Thyroid gland (tissue), 4 donors: ENCODE measurements at regions not wholly inside any gene's neighbourhood (a gene's known extent, or its start where the extent isn't known, plus 50 kb on each side); places are given as distances from the start of the nearest gene placed in this dataset.

ENCODE experiments used
- POLR2A ChIP-seq, 2 donors: fragments of 450-650 bp; IDR thresholded peaks; one replicate each; pipeline ENCODE4 v1.6.1; 2017; ENCODE audit warnings: antibody characterized with exemption in 2 of 2, mild to moderate bottlenecking in 2 of 2, moderate library complexity in 1 of 2
- TF ChIP-seq, protein P1 (sequence below), 6 experiments: fragments of 200-600 bp in 3 of 6; fragments of 450-650 bp in 3 of 6; sonication (generic) in 3 of 6; IDR thresholded peaks; one replicate each; pipeline ENCODE4 v1.5.1; 2016 to 2019; ENCODE audit warnings: antibody characterized with exemption in 6 of 6, mild to moderate bottlenecking in 2 of 6, inconsistent platforms in 1 of 6, moderate library complexity in 1 of 6

GRCh38 chr10:108620821-108621534, 1302.3 kb downstream of the XPNPEP1 start:
- TF ChIP-seq, protein P1, sequence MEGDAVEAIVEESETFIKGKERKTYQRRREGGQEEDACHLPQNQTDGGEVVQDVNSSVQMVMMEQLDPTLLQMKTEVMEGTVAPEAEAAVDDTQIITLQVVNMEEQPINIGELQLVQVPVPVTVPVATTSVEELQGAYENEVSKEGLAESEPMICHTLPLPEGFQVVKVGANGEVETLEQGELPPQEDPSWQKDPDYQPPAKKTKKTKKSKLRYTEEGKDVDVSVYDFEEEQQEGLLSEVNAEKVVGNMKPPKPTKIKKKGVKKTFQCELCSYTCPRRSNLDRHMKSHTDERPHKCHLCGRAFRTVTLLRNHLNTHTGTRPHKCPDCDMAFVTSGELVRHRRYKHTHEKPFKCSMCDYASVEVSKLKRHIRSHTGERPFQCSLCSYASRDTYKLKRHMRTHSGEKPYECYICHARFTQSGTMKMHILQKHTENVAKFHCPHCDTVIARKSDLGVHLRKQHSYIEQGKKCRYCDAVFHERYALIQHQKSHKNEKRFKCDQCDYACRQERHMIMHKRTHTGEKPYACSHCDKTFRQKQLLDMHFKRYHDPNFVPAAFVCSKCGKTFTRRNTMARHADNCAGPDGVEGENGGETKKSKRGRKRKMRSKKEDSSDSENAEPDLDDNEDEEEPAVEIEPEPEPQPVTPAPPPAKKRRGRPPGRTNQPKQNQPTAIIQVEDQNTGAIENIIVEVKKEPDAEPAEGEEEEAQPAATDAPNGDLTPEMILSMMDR (IDR thresholded peaks at IDR 0.05) = no peak
- no peak for TF ChIP-seq POLR2A (IDR thresholded peaks at IDR 0.05)
